ENCODE measurements at regions not wholly inside any gene's neighbourhood (a gene's known extent, or its start where the extent isn't known, plus 50 kb on each side); places are given as distances from the start of the nearest gene placed in this dataset.

GRCh38 chr1:244271691-244272308, 179.9 kb downstream of the ADSS2 start:
- peaks cover 0 to 6% (median 3%) of the 10 kb centered on the region in 5 donors for H3K9me3 Mint-ChIP-seq
- CTCF ChIA-PET: interaction anchor here (0.8 to 3.1 kb wide), 3 partner anchors 8 to 932 kb away, joined by 3 to 15 read pairs (median 4); no protein-coding TSS in a partner anchor

DNA sequence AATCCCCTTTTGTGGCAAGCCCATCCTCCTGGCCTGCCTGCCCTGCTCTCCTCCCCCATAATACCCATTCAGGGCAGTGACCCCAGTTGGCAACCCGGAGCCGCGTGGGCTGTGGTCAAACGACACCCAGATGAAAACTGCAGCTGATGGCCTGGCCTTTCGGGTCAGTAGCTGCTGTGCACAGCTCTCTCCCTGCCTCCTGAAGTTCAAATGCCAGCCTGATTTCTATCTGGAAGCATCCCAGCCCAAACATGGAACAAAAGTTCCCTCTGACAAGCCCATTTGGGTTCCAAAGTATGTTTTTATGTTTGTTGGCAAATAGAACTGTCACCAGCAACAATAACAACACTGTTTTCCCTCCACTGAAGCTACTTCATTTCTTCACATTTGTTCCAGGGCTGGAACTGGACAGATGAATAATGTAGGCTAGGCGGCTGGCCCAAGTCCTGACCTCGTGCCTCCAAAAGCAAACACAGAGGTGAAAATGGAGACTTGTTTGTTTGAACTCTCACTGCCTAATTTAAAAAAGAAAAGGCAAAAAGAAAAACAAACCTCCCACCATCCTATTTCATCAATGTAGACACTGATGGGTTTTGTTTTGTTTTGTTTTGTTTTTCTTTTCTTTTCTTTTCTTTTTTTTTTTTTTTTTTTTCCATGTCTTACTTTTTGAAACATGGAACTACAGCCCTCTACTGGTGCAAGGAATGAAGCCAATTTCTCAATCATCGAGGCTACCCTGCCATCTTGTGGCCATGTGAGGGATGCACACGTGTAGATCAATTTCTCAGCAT, 179.0 kb downstream of the ADSS2 start:
- Mint-ChIP-seq H3K27me3 (peaks cover 0 to 1% of the 10 kb centered on the region in 2 donors), H3K4me3 (no peak overlapping the region), H3K36me3 (peaks cover 0 to 5% (median 0%) of the 10 kb centered on the region in 3 donors), H3K27ac (peak overlapping the region in 2 of 8 donors; percentile 2 to 44), H3K4me1 (peaks cover 0 to 6% (median 5%) of the 10 kb centered on the region in 3 donors), H3K9me3 (peaks cover 0 to 6% (median 3%) of the 10 kb centered on the region in 5 donors)
- Histone ChIP-seq H3K27ac (ENCODE audit: low read depth, low read length) (no peak overlapping the region), H3K4me3 (ENCODE audit: low read length) (no peak overlapping the region), H3K4me1 (ENCODE audit: insufficient read depth, low read length) (no peaks in the 10 kb centered on the region), H3K9me3 (ENCODE audit: low read length) (no peaks in the 10 kb centered on the region), H3K27me3 (ENCODE audit: insufficient read depth, low read length, poor library complexity, severe bottlenecking) (no peaks in the 10 kb centered on the region), H3K36me3 (ENCODE audit: insufficient read depth, low read length) (no peaks in the 10 kb centered on the region)
- CTCF ChIA-PET: interaction anchor here (0.7 to 3.1 kb wide), 7 partner anchors 16 to 932 kb away, joined by 3 to 15 read pairs (median 3); no protein-coding TSS in a partner anchor
- POLR2A ChIA-PET: no interaction called here
- DNase-seq: peak; percentile 40 to 76 (median 59)

More at GRCh38 chr1:244271691-244272308, 179.9 kb downstream of the ADSS2 start:
- H3K4me3 ChIP-seq (ENCODE audit: low read length): no peak overlapping the region
- H3K27me3 ChIP-seq (ENCODE audit: insufficient read depth, low read length, poor library complexity, severe bottlenecking): no peaks in the 10 kb centered on the region
- DNase-seq: no peak
- H3K4me3 Mint-ChIP-seq: no peak overlapping the region
- no peaks in the 10 kb centered on the region for H3K36me3 ChIP-seq (ENCODE audit: insufficient read depth, low read length)
- POLR2A ChIA-PET: no interaction called here
- H3K4me1 ChIP-seq (ENCODE audit: insufficient read depth, low read length): no peaks in the 10 kb centered on the region
- peaks cover 0 to 5% (median 0%) of the 10 kb centered on the region in 3 donors for H3K36me3 Mint-ChIP-seq
- no peak overlapping the region for H3K27ac ChIP-seq (ENCODE audit: low read depth, low read length)
- H3K9me3 ChIP-seq (ENCODE audit: low read length): no peaks in the 10 kb centered on the region
- peak overlapping the region in 2 of 8 donors; percentile 10 to 48 for H3K27ac Mint-ChIP-seq
- H3K27me3 Mint-ChIP-seq: no peaks in the 10 kb centered on the region
- peaks cover 0 to 6% (median 5%) of the 10 kb centered on the region in 3 donors for H3K4me1 Mint-ChIP-seq

- CTCF ChIA-PET: interaction anchor here (0.7 to 3.1 kb wide), 7 partner anchors 15 to 933 kb away, joined by 3 to 15 read pairs (median 3); no protein-coding TSS in a partner anchor
Observed at GRCh38 chr1:244273262-244273844, 178.4 kb downstream of the ADSS2 start.

DNA sequence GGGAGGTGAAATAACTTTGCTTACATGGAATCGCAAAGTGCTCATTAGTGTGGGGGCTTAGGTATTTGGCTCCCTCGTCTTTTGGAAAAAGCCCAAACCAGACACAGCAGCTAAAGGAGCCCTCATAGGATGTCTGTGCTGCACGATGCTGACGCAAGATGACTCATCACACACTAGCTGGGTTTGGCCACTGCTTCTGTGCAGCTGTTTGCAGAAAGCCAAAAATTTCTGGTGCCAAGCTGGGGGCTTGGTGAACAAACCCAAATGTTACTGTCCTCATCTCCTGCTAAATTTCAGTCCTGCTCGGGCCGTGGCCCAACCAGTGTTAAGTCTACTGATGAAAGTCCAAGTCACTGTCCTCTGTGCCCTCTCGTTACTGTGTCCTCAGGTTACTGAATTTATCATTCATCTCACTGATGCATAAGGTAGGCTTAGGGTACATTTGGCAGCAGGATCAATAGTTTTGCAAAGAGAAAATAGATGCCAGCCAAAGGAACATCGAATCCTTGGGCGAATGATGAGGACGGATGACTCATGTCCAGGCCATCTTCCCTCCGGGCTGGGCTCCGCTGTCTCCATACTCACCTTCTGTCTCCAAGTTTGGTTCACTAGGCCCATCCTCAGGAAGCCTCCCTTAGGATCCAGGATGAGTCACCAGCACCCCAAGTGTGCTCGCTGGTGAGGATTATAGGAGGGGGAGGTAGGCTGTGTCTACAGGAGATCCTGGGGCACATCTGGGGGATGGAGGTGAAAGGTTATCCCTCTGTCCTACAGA, 177.7 kb downstream of the ADSS2 start:
- CTCF ChIA-PET: interaction anchor here (0.7 to 3.1 kb wide), 6 partner anchors 14 to 934 kb away, joined by 3 to 15 read pairs (median 4); no protein-coding TSS in a partner anchor
- peaks cover 0 to 5% (median 0%) of the 10 kb centered on the region in 3 donors for H3K36me3 Mint-ChIP-seq
- Histone ChIP-seq H3K9me3 (ENCODE audit: low read length) (no peaks in the 10 kb centered on the region), H3K36me3 (ENCODE audit: insufficient read depth, low read length) (no peaks in the 10 kb centered on the region), H3K27ac (ENCODE audit: low read depth, low read length) (no peak overlapping the region), H3K27me3 (ENCODE audit: insufficient read depth, low read length, poor library complexity, severe bottlenecking) (no peaks in the 10 kb centered on the region), H3K4me3 (ENCODE audit: low read length) (no peak overlapping the region), H3K4me1 (ENCODE audit: insufficient read depth, low read length) (no peaks in the 10 kb centered on the region)
- no peak for DNase-seq
- POLR2A ChIA-PET: no interaction called here
- peaks cover 0 to 1% of the 10 kb centered on the region in 2 donors for H3K27me3 Mint-ChIP-seq
- peaks cover 0 to 6% (median 5%) of the 10 kb centered on the region in 3 donors for H3K4me1 Mint-ChIP-seq
- peak overlapping the region in 2 of 8 donors; percentile 52 to 57 for H3K27ac Mint-ChIP-seq
- H3K9me3 Mint-ChIP-seq: peaks cover 0 to 6% (median 3%) of the 10 kb centered on the region in 5 donors
- H3K4me3 Mint-ChIP-seq: peak overlapping the region in 1 of 7 donors; percentile 18

More at GRCh38 chr1:244273262-244273844, 178.4 kb downstream of the ADSS2 start:
- Mint-ChIP-seq H3K27ac (peak overlapping the region in 3 of 8 donors; percentile 2 to 44 (median 9)), H3K4me3 (no peak overlapping the region), H3K36me3 (peaks cover 0 to 5% (median 0%) of the 10 kb centered on the region in 3 donors), H3K4me1 (peaks cover 0 to 6% (median 5%) of the 10 kb centered on the region in 3 donors), H3K27me3 (peaks cover 0 to 1% of the 10 kb centered on the region in 2 donors), H3K9me3 (peaks cover 0 to 6% (median 3%) of the 10 kb centered on the region in 5 donors)
- DNase-seq: no peak
- Histone ChIP-seq H3K4me3 (ENCODE audit: low read length) (no peak overlapping the region), H3K27me3 (ENCODE audit: insufficient read depth, low read length, poor library complexity, severe bottlenecking) (no peaks in the 10 kb centered on the region), H3K4me1 (ENCODE audit: insufficient read depth, low read length) (no peaks in the 10 kb centered on the region), H3K9me3 (ENCODE audit: low read length) (no peaks in the 10 kb centered on the region), H3K36me3 (ENCODE audit: insufficient read depth, low read length) (no peaks in the 10 kb centered on the region), H3K27ac (ENCODE audit: low read depth, low read length) (no peak overlapping the region)
- POLR2A ChIA-PET: no interaction called here

DNA sequence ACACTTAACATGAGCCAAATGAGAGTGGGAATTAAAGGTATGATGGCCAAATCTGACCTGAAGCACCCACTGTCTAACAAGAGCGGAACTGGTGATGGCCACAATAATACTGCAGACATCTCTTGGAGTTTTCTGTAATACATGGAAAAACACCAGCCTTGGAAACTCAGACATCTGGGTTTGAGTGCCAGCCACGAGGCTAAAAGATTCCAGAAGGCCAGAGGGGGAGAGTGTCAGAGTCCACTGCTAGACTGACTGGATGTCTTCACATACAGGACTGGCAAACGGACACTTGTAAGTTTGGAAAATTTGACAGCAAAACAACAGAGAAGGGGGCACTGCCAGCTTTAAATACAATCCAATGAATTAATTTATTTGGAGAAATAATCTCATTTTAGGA, 175.1 kb downstream of the ADSS2 start:
- Histone ChIP-seq H3K27me3 (ENCODE audit: insufficient read depth, low read length, poor library complexity, severe bottlenecking) (no peaks in the 10 kb centered on the region), H3K27ac (ENCODE audit: low read depth, low read length) (no peak overlapping the region), H3K4me3 (ENCODE audit: low read length) (no peak overlapping the region), H3K36me3 (ENCODE audit: insufficient read depth, low read length) (no peaks in the 10 kb centered on the region), H3K4me1 (ENCODE audit: insufficient read depth, low read length) (no peaks in the 10 kb centered on the region), H3K9me3 (ENCODE audit: low read length) (no peaks in the 10 kb centered on the region)
- no peak overlapping the region for H3K4me3 Mint-ChIP-seq
- peaks cover 0 to 6% (median 5%) of the 10 kb centered on the region in 3 donors for H3K4me1 Mint-ChIP-seq
- POLR2A ChIA-PET: no interaction called here
- no peaks in the 10 kb centered on the region for H3K9me3 Mint-ChIP-seq
- no peak for DNase-seq
- peaks cover 0 to 6% (median 3%) of the 10 kb centered on the region in 3 donors for H3K36me3 Mint-ChIP-seq
- CTCF ChIA-PET: interaction anchor here (1.4 kb wide), 1 partner anchor 23 kb away, joined by 4 read pairs; no protein-coding TSS in a partner anchor
- H3K27ac Mint-ChIP-seq: peak overlapping the region in 2 of 8 donors; percentile 1 to 35
- peaks cover 1 to 4% of the 10 kb centered on the region in 2 donors for H3K27me3 Mint-ChIP-seq

DNA sequence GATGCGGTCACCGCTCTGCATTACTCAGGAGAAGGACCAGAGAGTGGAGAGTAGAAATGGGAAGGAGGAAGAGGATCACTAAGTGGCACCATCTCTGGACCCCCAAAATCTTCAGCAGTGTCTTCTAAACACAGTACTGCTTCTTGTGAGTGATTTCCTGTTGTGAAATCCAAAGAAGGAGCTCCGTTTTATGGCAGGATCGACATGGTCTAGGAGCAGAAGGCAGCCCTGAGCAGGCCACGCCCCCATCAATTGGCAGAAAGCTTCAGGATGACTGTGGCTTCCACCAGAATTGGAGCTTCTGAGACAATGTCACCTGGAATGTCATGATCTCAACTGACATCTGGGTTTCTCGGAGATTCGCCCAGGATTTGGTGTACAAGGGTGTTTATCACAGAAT, 171.5 kb downstream of the ADSS2 start:
- no peak for DNase-seq
- ChIA-PET POLR2A (no interaction called here), CTCF (interaction anchor here (1.4 to 1.7 kb wide), 2 partner anchors 9 to 19 kb away, joined by 3 to 6 read pairs; no protein-coding TSS in a partner anchor)
- no peak overlapping the region for H3K4me3 Mint-ChIP-seq
- Histone ChIP-seq H3K27ac (ENCODE audit: low read depth, low read length) (no peak overlapping the region), H3K36me3 (ENCODE audit: insufficient read depth, low read length) (no peaks in the 10 kb centered on the region), H3K4me1 (ENCODE audit: insufficient read depth, low read length) (no peaks in the 10 kb centered on the region), H3K9me3 (ENCODE audit: low read length) (no peaks in the 10 kb centered on the region), H3K27me3 (ENCODE audit: insufficient read depth, low read length, poor library complexity, severe bottlenecking) (no peaks in the 10 kb centered on the region), H3K4me3 (ENCODE audit: low read length) (no peak overlapping the region)
- H3K9me3 Mint-ChIP-seq: no peaks in the 10 kb centered on the region
- H3K4me1 Mint-ChIP-seq: no peaks in the 10 kb centered on the region
- H3K27me3 Mint-ChIP-seq: peaks cover 2 to 12% of the 10 kb centered on the region in 2 donors
- H3K36me3 Mint-ChIP-seq: peaks cover 0 to 6% (median 3%) of the 10 kb centered on the region in 3 donors
- no peak overlapping the region for H3K27ac Mint-ChIP-seq

- Mint-ChIP-seq H3K4me3 (no peak overlapping the region), H3K4me1 (no peaks in the 10 kb centered on the region), H3K36me3 (peaks cover 0 to 6% (median 3%) of the 10 kb centered on the region in 3 donors), H3K27ac (no peak overlapping the region), H3K27me3 (peaks cover 3 to 13% of the 10 kb centered on the region in 2 donors), H3K9me3 (no peaks in the 10 kb centered on the region)
- ChIA-PET CTCF (interaction anchor here (1.4 to 1.7 kb wide), 2 partner anchors 9 to 18 kb away, joined by 3 to 6 read pairs; no protein-coding TSS in a partner anchor), POLR2A (no interaction called here)
- Histone ChIP-seq H3K4me1 (ENCODE audit: insufficient read depth, low read length) (no peaks in the 10 kb centered on the region), H3K36me3 (ENCODE audit: insufficient read depth, low read length) (no peaks in the 10 kb centered on the region), H3K27ac (ENCODE audit: low read depth, low read length) (no peak overlapping the region), H3K27me3 (ENCODE audit: insufficient read depth, low read length, poor library complexity, severe bottlenecking) (no peaks in the 10 kb centered on the region), H3K4me3 (ENCODE audit: low read length) (no peak overlapping the region), H3K9me3 (ENCODE audit: low read length) (no peaks in the 10 kb centered on the region)
- DNase-seq: no peak
Observed at GRCh38 chr1:244280859-244281258, 170.8 kb downstream of the ADSS2 start.
